ENCODE measurements at regions not wholly inside any gene's neighbourhood (a gene's known extent, or its start where the extent isn't known, plus 50 kb on each side); places are given as distances from the start of the nearest gene placed in this dataset.

GRCh38 chr2:56613920-56614319, 430.1 kb downstream of the CCDC85A start:
- DNase-seq (ENCODE audit: low read depth) = no peak

DNA sequence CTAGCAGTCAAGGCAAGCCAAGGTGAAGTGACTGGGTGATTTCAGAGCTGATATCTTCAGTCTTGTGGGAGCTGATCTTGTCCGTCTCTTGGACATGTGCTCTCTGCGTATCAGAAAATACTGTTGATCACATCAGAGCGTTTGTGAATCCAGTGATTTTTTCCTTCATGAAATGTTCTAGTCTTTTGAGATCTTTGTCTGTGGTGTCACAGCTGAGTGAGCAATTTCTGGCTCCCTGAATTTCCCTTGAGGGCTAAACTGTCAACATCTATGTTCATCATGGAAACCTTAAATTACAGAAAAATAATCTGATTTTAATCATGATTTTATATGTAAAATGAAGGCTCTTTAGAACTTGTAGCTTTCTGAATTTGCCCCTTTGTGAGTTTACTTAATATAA, 432.0 kb downstream of the CCDC85A start:
- no peak for DNase-seq (ENCODE audit: low read depth)

DNA sequence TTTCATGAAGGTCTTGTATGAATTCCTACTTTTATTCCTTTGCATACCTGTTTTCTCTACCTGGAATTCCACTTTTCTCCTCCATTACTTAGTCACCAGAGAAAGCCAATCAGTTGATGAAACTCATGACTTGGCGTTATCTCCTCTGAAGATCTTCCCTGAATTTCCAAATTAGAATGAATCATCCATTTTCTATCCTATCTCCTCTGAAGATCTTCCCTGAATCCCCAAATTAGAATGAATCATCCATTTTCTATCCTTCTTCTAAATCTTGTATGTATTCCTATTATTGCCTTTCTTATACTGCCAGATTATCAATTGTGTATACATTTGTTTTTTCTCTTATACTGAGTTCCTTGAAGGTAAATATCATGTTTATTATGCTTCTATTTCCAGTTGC, 440.4 kb downstream of the CCDC85A start:
- no peak for DNase-seq (ENCODE audit: low read depth)

DNA sequence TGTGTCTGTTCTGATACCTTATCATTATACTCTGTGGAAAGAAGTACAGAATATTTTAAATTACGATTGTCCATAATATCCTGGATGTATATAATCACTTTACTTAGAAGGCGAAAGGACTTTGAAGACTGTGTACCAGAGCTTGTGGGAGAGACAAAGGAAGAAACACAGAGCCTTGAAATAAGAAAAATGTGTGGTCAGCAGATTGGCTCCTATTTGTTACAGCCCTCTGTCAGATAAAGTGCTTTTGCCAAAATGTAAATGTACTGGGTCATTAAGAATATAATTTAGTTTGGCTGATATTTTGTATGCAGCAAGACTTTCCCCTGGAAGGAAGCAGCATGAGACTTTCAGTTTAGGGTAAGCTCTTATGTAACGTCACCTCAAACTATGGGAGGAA, 443.1 kb downstream of the CCDC85A start:
- DNase-seq (ENCODE audit: low read depth) = no peak

GRCh38 chr2:56630286-56630685, 446.5 kb downstream of the CCDC85A start:
- DNase-seq (ENCODE audit: low read depth) = no peak

GRCh38 chr2:56647997-56648396, 464.2 kb downstream of the CCDC85A start:
- DNase-seq (ENCODE audit: low read depth) = no peak

- no peak for DNase-seq (ENCODE audit: low read depth)
These were observed 465.0 kb downstream of the CCDC85A start for GRCh38 chr2:56648802-56649201.

DNA sequence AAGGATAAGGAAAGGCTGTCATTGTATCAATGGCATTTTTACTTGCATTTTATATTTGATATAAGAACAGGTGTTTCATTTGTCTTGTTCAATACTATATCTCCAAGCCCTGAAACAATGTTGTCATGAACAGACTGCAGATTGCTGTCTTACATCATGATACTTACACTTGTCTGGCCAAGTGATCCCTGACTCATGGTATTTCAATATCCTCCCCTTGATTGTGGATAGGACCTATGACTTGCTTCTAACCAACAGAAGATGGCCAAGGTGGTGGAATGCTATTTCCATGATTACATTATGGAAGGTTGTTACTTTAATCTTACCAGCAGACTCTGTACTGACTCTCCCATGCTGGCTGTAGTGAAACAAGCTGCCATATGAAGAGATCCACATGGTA, 471.1 kb downstream of the CCDC85A start:
- DNase-seq (ENCODE audit: low read depth) = no peak

GRCh38 chr2:56656826-56657225, 473.0 kb downstream of the CCDC85A start:
- DNase-seq (ENCODE audit: low read depth) = no peak

DNA sequence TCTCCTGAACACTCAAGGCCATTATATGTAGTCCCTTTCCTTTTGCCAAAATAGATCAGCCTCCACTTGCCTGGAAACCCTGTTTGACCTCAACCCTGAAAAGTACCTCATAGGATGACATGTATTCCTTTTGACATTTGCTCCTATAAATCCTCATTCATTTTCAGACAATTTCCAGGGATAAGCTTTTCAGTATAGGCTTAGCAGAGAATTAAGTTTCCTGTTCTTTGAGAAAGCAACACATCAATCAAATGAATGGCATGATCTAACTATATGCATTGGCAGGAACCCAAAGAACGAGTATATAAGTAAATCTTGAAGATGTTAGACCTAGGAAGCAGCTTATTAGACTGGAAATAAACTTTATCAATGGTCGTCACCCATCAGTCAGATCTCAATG, 483.0 kb downstream of the CCDC85A start:
- DNase-seq (ENCODE audit: low read depth) = no peak

GRCh38 chr2:56671973-56672569, 488.3 kb downstream of the CCDC85A start:
- DNase-seq (ENCODE audit: low read depth) = no peak

GRCh38 chr2:56674084-56674483, 490.3 kb downstream of the CCDC85A start:
- no peak for DNase-seq (ENCODE audit: low read depth)

DNA sequence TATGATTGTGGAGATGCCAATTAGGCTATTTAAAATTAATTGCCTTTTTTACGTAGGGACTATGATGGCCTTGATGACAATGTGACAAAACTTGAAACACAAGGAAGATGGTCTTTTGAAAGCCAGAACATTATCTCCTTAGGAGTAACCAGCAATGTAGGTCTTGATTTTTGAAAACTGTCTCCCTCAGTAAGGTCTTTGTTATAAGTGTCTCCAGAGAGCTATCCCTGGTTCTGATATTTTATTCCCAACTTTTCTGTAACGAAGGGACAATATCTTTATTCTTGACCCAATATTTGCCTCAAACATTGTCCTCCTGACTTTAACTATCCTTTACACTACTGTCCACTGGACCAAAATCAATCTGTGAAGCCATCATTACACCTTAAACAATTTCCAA, 493.2 kb downstream of the CCDC85A start:
- DNase-seq (ENCODE audit: low read depth) = no peak

GRCh38 chr2:56680971-56681631, 497.3 kb downstream of the CCDC85A start:
- DNase-seq (ENCODE audit: low read depth) = no peak

DNA sequence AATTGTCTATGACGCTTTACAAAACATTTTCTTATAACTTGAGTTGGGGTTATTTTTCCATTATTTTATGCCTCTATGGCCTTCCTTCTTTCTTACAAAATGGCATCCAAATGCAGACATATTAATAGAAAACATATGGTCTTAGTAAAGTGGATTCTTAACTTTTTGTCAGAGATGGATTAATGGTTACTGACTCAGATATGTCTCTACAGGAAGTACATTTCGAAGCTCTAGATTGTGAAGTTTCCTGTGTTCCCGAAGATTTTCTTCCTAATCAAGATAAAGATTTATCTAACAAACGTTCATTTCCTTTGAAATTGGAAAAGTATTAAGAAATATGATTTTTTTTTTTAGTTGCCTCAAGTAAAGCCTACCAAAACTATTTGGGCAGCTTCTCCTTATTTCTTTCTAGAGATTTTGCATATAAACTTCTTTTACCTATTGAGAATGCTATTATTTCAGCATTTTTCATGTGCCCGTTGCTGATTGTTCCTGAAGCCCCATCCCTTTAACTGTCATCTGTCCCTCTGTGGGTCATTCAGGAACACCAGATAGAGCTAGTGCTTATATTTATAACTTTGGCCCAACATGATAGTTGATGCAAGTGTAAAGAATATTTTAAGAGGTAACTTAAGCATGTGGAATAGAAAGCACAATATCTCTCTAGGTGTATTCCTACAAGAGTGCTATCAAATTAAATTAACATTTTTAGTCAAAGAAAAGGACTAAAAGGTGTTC, 498.0 kb downstream of the CCDC85A start:
- DNase-seq (ENCODE audit: low read depth) = no peak

DNA sequence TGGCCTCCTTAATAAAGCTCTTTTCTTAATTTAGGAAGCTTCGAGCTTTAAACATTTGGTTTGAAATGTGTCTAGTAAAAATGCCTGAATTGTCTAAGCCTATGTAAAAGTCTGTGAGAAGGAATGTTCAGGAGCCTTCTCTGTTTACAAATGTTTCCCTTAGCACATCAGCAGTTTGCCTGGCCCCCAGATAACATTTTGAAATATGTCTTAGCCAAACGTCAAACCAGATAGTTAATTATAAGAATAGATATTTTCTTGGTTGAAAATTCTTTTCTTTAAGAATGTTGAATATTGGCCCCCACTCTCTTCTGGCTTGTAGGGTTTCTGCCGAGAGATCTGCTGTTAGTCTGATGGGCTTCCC, 498.6 kb downstream of the CCDC85A start:
- no peak for DNase-seq (ENCODE audit: low read depth)

DNA sequence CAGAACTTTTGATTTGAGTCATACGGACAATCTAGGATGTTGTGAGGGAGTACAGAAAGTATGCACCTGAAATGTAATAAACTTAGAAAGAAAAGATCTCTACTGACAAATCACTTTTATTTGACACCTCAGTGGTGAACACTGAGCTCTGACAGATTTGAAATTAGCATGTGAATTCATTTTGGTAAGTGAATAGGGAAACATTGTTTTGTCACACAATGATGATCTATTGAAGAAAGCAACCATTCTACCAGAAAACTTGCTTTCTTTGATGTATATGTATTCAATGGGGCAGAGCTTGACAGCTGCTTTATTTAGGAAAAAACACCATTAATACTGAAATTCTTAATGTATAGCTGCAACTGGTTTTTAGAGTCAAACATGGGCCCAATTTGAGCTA, 500.5 kb downstream of the CCDC85A start:
- no peak for DNase-seq (ENCODE audit: low read depth)

- no peak for DNase-seq (ENCODE audit: low read depth)
These were observed 501.4 kb downstream of the CCDC85A start for GRCh38 chr2:56685205-56685604.

DNA sequence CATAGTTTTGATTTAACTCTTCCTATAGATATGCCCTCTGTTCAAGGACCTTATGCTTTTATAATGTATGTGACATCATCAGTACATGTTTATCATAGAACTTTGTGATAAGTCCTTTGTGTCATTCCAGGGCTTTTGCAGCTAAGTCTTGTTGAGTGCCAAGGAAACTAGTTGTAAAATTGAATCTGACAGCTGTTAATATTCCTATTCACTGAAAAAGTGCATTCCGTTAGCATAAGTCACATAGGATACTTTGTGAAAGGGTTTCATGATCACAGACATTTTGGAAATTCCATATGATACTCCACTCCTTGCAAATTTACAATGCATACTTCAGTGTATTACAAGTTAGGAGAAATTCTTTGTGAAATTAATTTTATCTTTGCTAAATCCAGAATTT, 503.4 kb downstream of the CCDC85A start:
- DNase-seq (ENCODE audit: low read depth) = no peak

DNA sequence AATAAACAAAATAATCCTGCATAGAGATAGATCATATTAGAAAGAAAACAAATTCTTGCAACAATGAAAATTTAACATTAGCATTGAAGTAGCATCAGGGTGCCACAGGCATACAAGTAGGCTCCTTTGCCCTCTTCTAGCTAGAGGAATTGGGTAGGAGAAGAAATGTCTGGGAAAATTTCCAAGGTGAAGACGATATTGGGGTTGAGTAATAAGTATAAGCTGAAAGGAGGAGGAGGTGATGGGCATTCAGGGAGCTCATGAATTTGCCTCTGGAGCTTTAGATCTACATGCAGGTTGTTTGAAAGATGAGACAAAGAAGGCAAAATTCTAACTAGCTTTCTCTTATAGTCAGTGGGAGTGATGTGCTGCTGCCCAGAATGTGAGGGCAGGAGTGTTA, 504.9 kb downstream of the CCDC85A start:
- DNase-seq (ENCODE audit: low read depth) = no peak

DNA sequence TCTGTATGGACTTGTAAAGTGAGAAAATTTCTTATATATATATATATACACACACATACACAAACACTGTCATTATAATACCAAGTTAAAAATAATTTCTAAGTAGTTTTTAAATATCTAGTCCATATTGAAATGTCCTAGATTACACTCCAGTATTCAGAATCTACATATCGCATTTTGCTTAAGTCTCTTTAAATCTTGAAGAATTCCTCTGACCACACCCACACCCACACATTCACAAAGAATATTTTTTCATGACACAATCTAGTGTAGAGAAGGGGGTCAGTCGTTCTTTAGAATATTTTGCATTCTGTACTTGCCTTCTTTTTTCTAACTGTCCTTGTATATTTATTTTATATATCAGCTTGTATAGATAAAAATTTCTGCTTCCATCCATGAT, 509.7 kb downstream of the CCDC85A start:
- DNase-seq (ENCODE audit: low read depth) = no peak

GRCh38 chr2:56703001-56703400, 519.2 kb downstream of the CCDC85A start:
- no peak for DNase-seq (ENCODE audit: low read depth)

DNA sequence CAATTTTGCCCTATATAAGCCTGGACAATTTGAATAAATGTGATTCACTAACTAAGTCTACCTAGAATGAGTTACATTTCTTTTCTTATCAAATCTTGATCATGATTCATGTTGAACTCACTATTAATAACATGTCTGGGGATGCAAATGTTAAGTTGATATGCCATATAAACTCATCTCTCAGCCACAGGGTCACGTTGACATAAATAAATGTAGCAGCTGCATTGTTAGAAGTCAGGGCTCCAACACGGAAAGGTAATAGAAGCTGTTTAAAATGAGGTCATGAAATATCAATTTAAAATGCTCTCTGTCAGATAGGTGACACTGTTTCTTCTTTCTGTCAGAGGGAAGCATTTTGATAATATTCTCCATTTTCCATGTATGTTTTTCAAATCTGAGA, 521.9 kb downstream of the CCDC85A start:
- no peak for DNase-seq (ENCODE audit: low read depth)

GRCh38 chr2:56707218-56707617, 523.4 kb downstream of the CCDC85A start:
- DNase-seq (ENCODE audit: low read depth) = no peak
